CD14-positive monocyte (primary cell): ENCODE measurements at regions not wholly inside any gene's neighbourhood (a gene's known extent, or its start where the extent isn't known, plus 50 kb on each side); places are given as distances from the start of the nearest gene placed in this dataset.

Experiments
- DNase-seq, 3 donors: peaks; one replicate each; pipeline ENCODE4 v3.0.0-alpha.2; 2011 to 2022
- H2AFZ ChIP-seq: 2 replicates; pipeline ENCODE4 v1.6.0; 2012; ENCODE audit warnings: mild to moderate bottlenecking, low read depth, low read length, inconsistent platforms; ENCODE audit not compliant: insufficient read depth, poor library complexity, severe bottlenecking
- H3K27ac ChIP-seq, 2 donors: 1 replicate in 1 of 2; 2 replicates in 1 of 2; pipeline ENCODE4 v1.5.1; 2012 to 2013; ENCODE audit warnings: low read length in 2 of 2, control low read depth in 1 of 2, inconsistent platforms in 1 of 2, low read depth in 1 of 2, mild to moderate bottlenecking in 1 of 2
- H3K27me3 ChIP-seq, 2 donors: one replicate each; pipeline versions ENCODE4 v1.6.0 to v1.6.1; 2011 to 2013; ENCODE audit warnings: low read length in 2 of 2; ENCODE audit not compliant: control insufficient read depth in 2 of 2, insufficient read depth in 2 of 2
- H3K36me3 ChIP-seq, 2 donors: replicated peaks in 1 of 2; 1 replicate in 1 of 2; 2 replicates in 1 of 2; pipeline versions ENCODE4 v1.5.1 to v1.6.1; 2012 to 2013; ENCODE audit warnings: low read length in 2 of 2, control low read depth in 1 of 2, inconsistent platforms in 1 of 2, mild to moderate bottlenecking in 1 of 2; ENCODE audit not compliant: insufficient read depth in 2 of 2, control insufficient read depth in 1 of 2
- H3K4me1 ChIP-seq, 2 donors: 1 replicate in 1 of 2; 2 replicates in 1 of 2; pipeline versions ENCODE4 v1.5.1 to v1.6.1; 2012 to 2013; ENCODE audit warnings: low read length in 2 of 2, control low read depth in 1 of 2, inconsistent platforms in 1 of 2, mild to moderate bottlenecking in 1 of 2, moderate library complexity in 1 of 2; ENCODE audit not compliant: insufficient read depth in 2 of 2, control insufficient read depth in 1 of 2
- H3K4me2 ChIP-seq: replicated peaks from 2 replicates; pipeline ENCODE3; 2012; ENCODE audit warnings: low read length, moderate library complexity, mild to moderate bottlenecking; ENCODE audit not compliant: poor library complexity, severe bottlenecking; ENCODE audit errors: extremely low read depth
- H3K4me3 ChIP-seq, 3 experiments: fragments of 200-600 bp in 1 of 3; sonication (generic) in 1 of 3; replicated peaks in 1 of 3; 1 replicate in 2 of 3; 2 replicates in 1 of 3; pipeline ENCODE4 v1.5.1; 2011 to 2013; ENCODE audit warnings: low read length in 3 of 3, mild to moderate bottlenecking in 3 of 3, control low read depth in 2 of 3, low read depth in 2 of 3, inconsistent platforms in 1 of 3, moderate library complexity in 1 of 3
- H3K79me2 ChIP-seq: 2 replicates; pipeline ENCODE4 v1.6.0; 2012; ENCODE audit warnings: mild to moderate bottlenecking, control low read depth, inconsistent platforms, low read length, moderate library complexity; ENCODE audit not compliant: insufficient read depth
- H3K9ac ChIP-seq: 2 replicates; pipeline ENCODE4 v1.6.0; 2017; ENCODE audit warnings: low read length, mild to moderate bottlenecking; ENCODE audit not compliant: insufficient read depth, poor library complexity, severe bottlenecking
- H3K9me3 ChIP-seq, 2 donors: replicated peaks in 1 of 2; 1 replicate in 1 of 2; 2 replicates in 1 of 2; pipeline versions ENCODE4 v1.5.1 to v1.6.1; 2012 to 2013; ENCODE audit warnings: low read length in 2 of 2, control low read depth in 1 of 2; ENCODE audit not compliant: control insufficient read depth in 1 of 2, insufficient read depth in 1 of 2
- H4K20me1 ChIP-seq: 2 replicates; pipeline ENCODE4 v1.6.0; 2012; ENCODE audit warnings: mild to moderate bottlenecking, low read length, control low read depth, moderate library complexity; ENCODE audit not compliant: insufficient read depth
- H3K27ac Mint-ChIP-seq, 7 donors: one replicate each; pipeline ENCODE4 v1.8.0; 2020; ENCODE audit warnings: mild to moderate bottlenecking in 7 of 7, mixed read lengths in 7 of 7, moderate library complexity in 6 of 7, inconsistent platforms in 2 of 7
- H3K27me3 Mint-ChIP-seq, 3 donors: one replicate each; pipeline ENCODE4 v1.8.0; 2021 to 2022; ENCODE audit warnings: low read depth in 3 of 3, mild to moderate bottlenecking in 3 of 3, mixed read lengths in 3 of 3, moderate library complexity in 3 of 3, inconsistent platforms in 1 of 3
- H3K36me3 Mint-ChIP-seq, 2 donors: one replicate each; pipeline ENCODE4 v1.8.0; 2020; ENCODE audit warnings: mixed read lengths in 2 of 2, inconsistent platforms in 1 of 2, mild to moderate bottlenecking in 1 of 2
- H3K4me1 Mint-ChIP-seq: one replicate; pipeline ENCODE4 v1.8.0; 2020; ENCODE audit warnings: mild to moderate bottlenecking, mixed read lengths
- H3K4me3 Mint-ChIP-seq, 2 donors: one replicate each; pipeline ENCODE4 v1.8.0; 2020; ENCODE audit warnings: mild to moderate bottlenecking in 2 of 2, mixed read lengths in 2 of 2, moderate library complexity in 1 of 2
- H3K9me3 Mint-ChIP-seq, 7 donors: one replicate each; pipeline ENCODE4 v1.8.0; 2020 to 2022; ENCODE audit warnings: mixed read lengths in 7 of 7, mild to moderate bottlenecking in 6 of 7, moderate library complexity in 6 of 7, inconsistent platforms in 2 of 7
- WGBS: methylation state at CpG from one replicate; pipeline ENCODE4 v1.1.5; 2013; ENCODE audit warnings: missing lambda C conversion rate; ENCODE audit not compliant: insufficient coverage; 5-methylcytosine and 5-hydroxymethylcytosine counted together
- intact Hi-C, 2 donors: fragments of 100-400 bp; cut with micrococcal nuclease; formaldehyde crosslinking; loops; one replicate each; pipeline versions ENCODE4 v1.15.0 to v1.15.1; 2023
- TF ChIP-seq, protein P1 (sequence below): fragments of 200-600 bp; IDR thresholded peaks from one replicate; pipeline ENCODE4 v1.8.0; 2022; ENCODE audit warnings: antibody characterized with exemption, mild to moderate bottlenecking

GRCh38 chr2:6724605-6725140 lies 141.0 kb downstream of the CMPK2 start:
- H4K20me1 ChIP-seq: no peaks in the 10 kb centered on the region
- H3K9ac ChIP-seq: no peak overlapping the region
- H3K27me3 ChIP-seq: no peaks in the 10 kb centered on the region
- TF ChIP-seq, protein P1, sequence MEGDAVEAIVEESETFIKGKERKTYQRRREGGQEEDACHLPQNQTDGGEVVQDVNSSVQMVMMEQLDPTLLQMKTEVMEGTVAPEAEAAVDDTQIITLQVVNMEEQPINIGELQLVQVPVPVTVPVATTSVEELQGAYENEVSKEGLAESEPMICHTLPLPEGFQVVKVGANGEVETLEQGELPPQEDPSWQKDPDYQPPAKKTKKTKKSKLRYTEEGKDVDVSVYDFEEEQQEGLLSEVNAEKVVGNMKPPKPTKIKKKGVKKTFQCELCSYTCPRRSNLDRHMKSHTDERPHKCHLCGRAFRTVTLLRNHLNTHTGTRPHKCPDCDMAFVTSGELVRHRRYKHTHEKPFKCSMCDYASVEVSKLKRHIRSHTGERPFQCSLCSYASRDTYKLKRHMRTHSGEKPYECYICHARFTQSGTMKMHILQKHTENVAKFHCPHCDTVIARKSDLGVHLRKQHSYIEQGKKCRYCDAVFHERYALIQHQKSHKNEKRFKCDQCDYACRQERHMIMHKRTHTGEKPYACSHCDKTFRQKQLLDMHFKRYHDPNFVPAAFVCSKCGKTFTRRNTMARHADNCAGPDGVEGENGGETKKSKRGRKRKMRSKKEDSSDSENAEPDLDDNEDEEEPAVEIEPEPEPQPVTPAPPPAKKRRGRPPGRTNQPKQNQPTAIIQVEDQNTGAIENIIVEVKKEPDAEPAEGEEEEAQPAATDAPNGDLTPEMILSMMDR: no peak
- no peak overlapping the region for H3K4me3 ChIP-seq
- WGBS: no CpG with 5 or more reads among the region's 4 CpGs
- no peak overlapping the region for H2AFZ ChIP-seq
- Mint-ChIP-seq H3K36me3 (no peaks in the 10 kb centered on the region), H3K27ac (no peak overlapping the region), H3K9me3 (peaks cover 0 to 3% (median 0%) of the 10 kb centered on the region in 7 donors), H3K4me1 (no peaks in the 10 kb centered on the region), H3K27me3 (peaks cover 1 to 4% (median 4%) of the 10 kb centered on the region in 3 donors), H3K4me3 (no peak overlapping the region)
- intact Hi-C loops: no loop called here
- H3K4me1 ChIP-seq: no peaks in the 10 kb centered on the region
- H3K4me2 ChIP-seq: no peak overlapping the region
- DNase-seq: no peak
- H3K27ac ChIP-seq: no peak overlapping the region
- H3K9me3 ChIP-seq: no peaks in the 10 kb centered on the region
- no peaks in the 10 kb centered on the region for H3K36me3 ChIP-seq
- no peaks in the 10 kb centered on the region for H3K79me2 ChIP-seq

GRCh38 chr2:6728156-6728555 lies 137.6 kb downstream of the CMPK2 start:
- no peak overlapping the region for H2AFZ ChIP-seq

More at GRCh38 chr2:6728156-6728555, 137.6 kb downstream of the CMPK2 start:
- Histone ChIP-seq H3K27ac (no peak overlapping the region), H3K9ac (no peak overlapping the region), H3K4me3 (no peak overlapping the region), H3K9me3 (no peaks in the 10 kb centered on the region), H3K4me2 (no peak overlapping the region), H3K36me3 (no peaks in the 10 kb centered on the region), H3K27me3 (no peaks in the 10 kb centered on the region), H4K20me1 (no peaks in the 10 kb centered on the region), H3K4me1 (no peaks in the 10 kb centered on the region), H3K79me2 (no peaks in the 10 kb centered on the region)
- H3K27ac Mint-ChIP-seq: no peak overlapping the region
- no peaks in the 10 kb centered on the region for H3K4me1 Mint-ChIP-seq
- intact Hi-C loops: no loop called here
- TF ChIP-seq, protein P1: no peak
- peaks cover 0 to 2% (median 0%) of the 10 kb centered on the region in 7 donors for H3K9me3 Mint-ChIP-seq
- DNase-seq: no peak
- 100% methylated on average over 2 of the region's 5 CpGs for WGBS
- H3K27me3 Mint-ChIP-seq: peaks cover 1 to 5% (median 4%) of the 10 kb centered on the region in 3 donors
- H3K36me3 Mint-ChIP-seq: no peaks in the 10 kb centered on the region
- H3K4me3 Mint-ChIP-seq: no peak overlapping the region
